Jurkat, Clone E6-1 (cell line): ENCODE measurements at regions not wholly inside any gene's neighbourhood (a gene's known extent, or its start where the extent isn't known, plus 50 kb on each side); places are given as distances from the start of the nearest gene placed in this dataset.
"Not testable (repeated sequence)": the region's sequence is repeated elsewhere in the genome, so short reads cannot be mapped to it uniquely, and the experiment has no call there.

Experiments
- DNase-seq: peaks from one replicate; pipeline ENCODE4 v3.0.0-alpha.2; 2011; ENCODE audit warnings: low read depth, low spot score
- H3K4me3 ChIP-seq: 2 replicates; pipeline ENCODE4 v1.5.1; 2011; ENCODE audit warnings: mild to moderate bottlenecking, low read length, control low read depth, moderate library complexity

DNA sequence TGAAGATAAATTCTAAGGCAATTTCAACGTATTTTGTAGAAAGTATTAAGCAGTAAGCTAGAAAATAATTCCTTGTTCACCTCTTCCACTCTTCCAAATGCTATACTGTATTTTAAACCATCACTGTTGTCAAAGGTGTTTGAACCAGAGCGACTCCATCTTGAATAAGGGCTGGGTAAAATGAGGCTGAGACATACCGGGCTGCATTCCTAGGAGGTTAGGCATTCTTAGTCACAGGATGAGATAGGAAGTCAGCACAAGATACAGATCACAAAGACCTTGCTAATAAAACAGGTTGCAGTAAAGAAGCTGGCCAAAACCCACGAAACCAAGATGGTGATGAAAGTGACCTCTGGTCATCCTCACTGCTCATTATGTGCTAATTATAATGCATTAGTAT lies 1045.7 kb upstream of the FLRT2 start:
- H3K4me3 ChIP-seq, DNase-seq: not testable (repeated sequence)

DNA sequence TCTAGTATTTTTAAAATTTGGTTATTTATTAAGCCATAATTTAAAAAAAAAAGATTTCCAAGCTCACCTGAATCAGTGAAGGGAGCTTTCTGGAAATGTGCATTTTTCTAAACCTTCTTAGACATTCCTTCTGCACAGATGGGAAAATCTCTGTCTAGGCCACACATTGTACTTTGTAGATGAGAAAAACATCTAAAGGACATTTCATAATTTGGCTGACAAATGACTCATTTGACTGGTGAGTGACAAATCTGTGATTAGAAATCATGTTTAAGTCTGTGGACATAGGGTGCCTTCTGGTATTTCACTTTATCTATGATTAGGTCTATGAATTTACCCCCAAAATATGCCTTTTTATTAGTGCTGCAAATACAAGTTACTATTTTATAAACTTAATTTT lies 1044.9 kb upstream of the FLRT2 start:
- no peak overlapping the region for H3K4me3 ChIP-seq

DNA sequence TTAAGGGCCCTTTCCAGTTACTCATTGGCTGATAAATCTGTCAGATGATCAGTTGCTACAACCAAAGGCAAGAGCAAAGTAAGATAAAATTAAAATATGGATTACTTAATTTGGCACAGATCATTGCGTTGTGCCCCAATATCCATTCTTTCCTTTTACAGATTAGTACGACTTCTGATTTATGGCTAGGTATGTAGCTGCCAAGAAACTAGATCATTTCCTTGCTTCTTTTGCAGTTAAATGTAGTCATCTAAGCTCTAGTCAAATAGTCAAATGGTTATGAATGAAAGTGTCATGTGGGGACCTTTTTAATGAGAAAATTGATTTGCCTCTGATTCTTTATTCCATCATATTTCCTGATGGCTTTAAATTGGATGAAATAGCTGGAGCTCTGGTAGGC lies 1039.9 kb upstream of the FLRT2 start:
- DNase-seq, result no peak

More for the DNA sequence above, 1044.9 kb upstream of the FLRT2 start:
- no peak for DNase-seq

DNA sequence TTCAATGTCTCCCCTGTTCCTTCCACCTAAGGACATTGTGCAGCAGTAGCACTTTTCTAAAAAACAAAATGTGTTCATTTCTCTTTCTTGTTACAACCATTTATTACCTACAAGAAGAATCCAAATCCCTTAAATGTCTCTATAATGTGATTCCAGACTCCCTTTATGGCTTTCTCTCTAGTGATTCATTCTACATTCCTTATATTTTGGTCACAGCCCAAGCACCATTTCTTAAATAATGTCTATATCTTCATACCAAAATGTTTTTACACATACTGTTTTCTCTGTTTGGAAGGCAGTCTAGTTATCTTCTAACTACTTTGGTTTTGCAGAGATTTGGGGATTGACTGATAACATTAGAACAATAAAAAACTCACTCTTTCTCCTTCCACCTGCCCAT lies 1037.3 kb upstream of the FLRT2 start:
- no peak overlapping the region for H3K4me3 ChIP-seq
- DNase-seq, result no peak

More for the DNA sequence above, 1039.9 kb upstream of the FLRT2 start:
- no peak overlapping the region for H3K4me3 ChIP-seq

DNA sequence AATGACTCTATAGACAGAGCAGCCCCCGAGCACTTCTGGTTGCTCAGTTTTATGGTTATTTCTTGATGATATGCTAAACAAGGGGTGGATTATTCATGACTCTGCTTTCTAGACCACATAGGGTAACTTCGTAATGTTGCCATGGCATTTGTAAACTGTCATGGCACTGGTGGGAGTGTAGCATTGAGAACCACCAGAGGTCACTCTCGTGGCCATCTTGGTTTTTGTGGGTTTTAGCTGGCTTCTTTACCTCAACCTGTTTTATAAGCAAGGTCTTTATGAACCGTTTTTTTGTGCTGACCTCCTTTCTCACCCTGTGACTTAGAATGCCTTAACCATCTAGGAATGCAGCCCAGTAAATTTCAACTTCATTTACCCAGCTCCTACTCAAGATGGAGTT lies 1036.2 kb upstream of the FLRT2 start:
- H3K4me3 ChIP-seq, result no peak overlapping the region
- DNase-seq, result no peak

DNA sequence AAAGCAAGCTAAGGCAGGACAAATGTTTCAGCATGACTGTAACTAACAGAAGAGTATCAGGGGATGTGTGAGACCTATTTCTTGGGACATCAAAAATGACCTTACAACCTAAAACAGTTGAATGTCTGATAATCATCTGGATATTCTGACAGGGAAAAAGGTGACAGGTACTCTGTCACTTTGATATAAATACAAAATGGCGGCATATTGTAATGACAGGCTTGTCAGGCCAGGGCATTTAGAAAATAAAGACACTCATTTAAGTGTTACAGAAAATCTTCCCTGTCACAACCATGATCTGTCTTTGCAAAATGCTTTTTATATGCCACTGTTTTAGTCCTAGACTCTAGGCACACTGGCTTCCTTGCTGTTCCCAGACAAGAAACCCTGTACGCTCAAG lies 1033.3 kb upstream of the FLRT2 start:
- no peak for DNase-seq

DNA sequence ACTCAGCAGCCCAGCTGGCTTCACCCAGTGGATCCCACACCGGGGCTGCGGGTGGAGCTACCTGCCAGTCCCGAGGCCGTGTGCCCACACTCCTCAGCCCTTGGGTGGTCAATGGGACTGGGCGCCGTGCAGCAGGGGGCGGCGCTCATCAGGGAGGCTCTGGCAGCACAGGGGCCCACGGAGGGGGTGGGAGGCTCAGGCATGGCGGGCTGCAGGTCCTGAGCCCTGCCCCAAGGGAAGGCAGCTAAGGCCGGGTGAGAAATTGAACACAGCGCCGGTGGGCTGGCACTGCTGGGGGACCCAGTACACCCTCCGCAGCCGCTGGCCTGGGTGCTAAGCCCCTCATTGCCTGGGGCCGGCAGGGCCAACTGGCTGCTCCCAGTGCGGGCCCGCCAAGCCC lies 1017.1 kb upstream of the FLRT2 start:
- H3K4me3 ChIP-seq, DNase-seq: not testable (repeated sequence)

More for the DNA sequence above, 1033.3 kb upstream of the FLRT2 start:
- H3K4me3 ChIP-seq, result no peak overlapping the region

- no peak for DNase-seq
- no peak overlapping the region for H3K4me3 ChIP-seq
Measured at GRCh38 chr14:84519836-84520235, 1010.1 kb upstream of the FLRT2 start.

DNA sequence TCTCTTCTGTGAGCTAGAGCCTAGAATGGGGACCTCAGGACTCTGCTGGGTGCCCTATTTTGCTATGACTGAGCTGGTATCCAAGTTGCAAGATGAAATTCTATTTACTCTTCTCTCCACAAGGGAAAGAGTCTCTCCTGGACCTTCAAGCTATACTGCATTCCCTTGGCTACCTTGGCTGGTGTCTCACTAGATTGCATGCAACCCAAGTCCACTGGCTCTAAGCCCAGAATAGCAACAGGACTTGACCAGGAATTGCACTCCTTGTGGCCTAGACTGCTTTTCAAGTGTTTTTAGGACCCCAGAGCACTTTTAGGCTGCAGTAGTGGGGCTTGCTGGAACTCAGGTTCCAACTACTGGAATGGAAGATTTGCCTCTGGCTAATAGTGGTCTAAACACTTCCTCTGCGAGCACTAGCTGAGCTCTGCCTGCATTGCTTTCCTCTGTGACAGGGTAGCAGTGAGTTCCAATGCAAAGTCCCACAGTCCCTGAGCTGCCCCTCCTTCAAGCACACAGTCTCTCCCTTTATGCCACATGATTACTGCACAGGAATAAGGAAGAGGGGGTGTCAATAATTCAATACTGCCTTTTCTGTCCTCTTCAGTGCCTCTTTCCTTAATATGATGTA lies 1009.1 kb upstream of the FLRT2 start:
- no peak overlapping the region for H3K4me3 ChIP-seq
- DNase-seq, result no peak

- H3K4me3 ChIP-seq, result no peak overlapping the region
- no peak for DNase-seq
Measured at GRCh38 chr14:84523746-84524145, 1006.2 kb upstream of the FLRT2 start.

DNA sequence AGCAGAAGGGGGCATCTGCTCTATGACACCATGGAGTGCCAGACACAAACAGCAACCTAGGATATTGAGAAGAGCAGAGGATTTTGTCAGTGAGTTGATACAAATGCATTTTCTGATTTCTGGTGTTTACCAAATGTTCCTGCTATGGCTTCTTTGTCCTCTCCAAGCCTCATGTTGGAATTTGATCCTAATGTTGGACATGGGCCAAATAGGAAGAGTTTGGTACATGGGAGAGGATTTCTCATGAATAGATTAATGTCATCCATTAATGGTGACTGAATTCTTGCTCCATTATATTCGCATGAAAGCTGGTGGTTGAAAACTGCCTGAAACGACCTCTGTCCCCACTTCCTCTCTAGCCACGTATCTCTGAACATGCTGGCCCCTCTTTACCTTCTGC lies 1002.2 kb upstream of the FLRT2 start:
- H3K4me3 ChIP-seq, result no peak overlapping the region
- DNase-seq, result no peak

- DNase-seq, result no peak
- H3K4me3 ChIP-seq, result no peak overlapping the region
Measured at GRCh38 chr14:84532016-84532415, 997.9 kb upstream of the FLRT2 start.

DNA sequence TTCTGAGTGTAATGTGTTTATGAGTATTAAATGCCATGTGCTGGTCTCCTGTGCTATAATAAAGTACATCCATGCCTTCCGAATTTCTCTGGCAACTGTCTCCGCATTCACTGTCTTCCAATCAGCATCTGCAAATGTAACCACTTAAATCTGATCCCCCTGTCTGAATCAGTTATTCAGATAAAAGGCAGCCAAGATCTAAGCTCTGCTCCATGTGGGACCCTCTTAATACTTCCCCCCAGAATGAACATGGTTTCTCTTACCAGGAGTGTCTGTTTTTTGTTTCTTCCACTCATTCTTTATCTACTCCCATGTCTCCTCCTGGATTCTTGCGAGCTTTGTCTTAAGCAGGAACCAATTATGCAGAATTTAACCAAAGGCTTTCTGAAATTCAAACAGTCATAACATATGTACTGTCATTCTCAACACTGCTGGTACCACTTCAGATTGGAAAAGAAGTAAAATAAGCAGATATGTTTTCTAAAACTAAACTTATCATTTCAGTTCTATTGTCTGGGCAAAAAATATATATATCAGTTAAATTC lies 996.7 kb upstream of the FLRT2 start:
- no peak for DNase-seq

GRCh38 chr14:84533791-84534190 lies 996.2 kb upstream of the FLRT2 start:
- DNase-seq, result no peak
- no peak overlapping the region for H3K4me3 ChIP-seq

More for the DNA sequence above, 996.7 kb upstream of the FLRT2 start:
- H3K4me3 ChIP-seq, result no peak overlapping the region

- no peak overlapping the region for H3K4me3 ChIP-seq
- DNase-seq, result no peak
Measured at GRCh38 chr14:84535484-84535883, 994.5 kb upstream of the FLRT2 start.

GRCh38 chr14:84535976-84536375 lies 994.0 kb upstream of the FLRT2 start:
- H3K4me3 ChIP-seq, result no peak overlapping the region
- no peak for DNase-seq

- DNase-seq, result no peak
- no peak overlapping the region for H3K4me3 ChIP-seq
Measured at GRCh38 chr14:84541018-84541417, 988.9 kb upstream of the FLRT2 start.

GRCh38 chr14:84543859-84544258 lies 986.1 kb upstream of the FLRT2 start:
- no peak overlapping the region for H3K4me3 ChIP-seq
- DNase-seq, result no peak

GRCh38 chr14:84544486-84545131 lies 985.3 kb upstream of the FLRT2 start:
- DNase-seq, result no peak
- H3K4me3 ChIP-seq, result no peak overlapping the region

DNA sequence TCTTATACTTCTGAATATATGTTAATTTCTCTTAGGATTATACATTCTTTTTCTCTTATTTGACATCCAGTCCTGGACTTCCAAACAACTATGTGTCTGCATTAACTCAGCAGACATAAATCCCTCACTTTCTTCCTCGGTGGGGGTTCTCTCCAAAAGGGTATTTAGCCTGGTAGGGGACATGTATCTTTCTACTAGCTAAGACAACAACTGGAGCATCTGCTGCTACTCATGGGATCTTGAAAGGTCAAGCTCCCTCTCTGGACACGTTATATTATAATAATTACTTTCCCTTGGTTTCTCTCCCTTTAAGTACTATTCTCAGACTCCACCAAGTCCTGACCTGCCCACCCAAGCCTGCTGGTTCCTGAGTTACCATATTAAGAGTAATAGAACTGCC lies 983.7 kb upstream of the FLRT2 start:
- DNase-seq, result no peak
- no peak overlapping the region for H3K4me3 ChIP-seq

- DNase-seq, result no peak
- no peak overlapping the region for H3K4me3 ChIP-seq
Measured at GRCh38 chr14:84554136-84554535, 975.8 kb upstream of the FLRT2 start.
